Activated CD4-positive, alpha-beta memory T cell treated with anti-CD3 and anti-CD28 coated beads for 36 hours (primary cell): ENCODE measurements at regions not wholly inside any gene's neighbourhood (a gene's known extent, or its start where the extent isn't known, plus 50 kb on each side); places are given as distances from the start of the nearest gene placed in this dataset.

Source experiments
- CTCF ChIA-PET: fragments of 350-600 bp; sonication (Branson Sonifier 250); formaldehyde crosslinking; loops from one replicate; lab custom pipeline; 2021; ENCODE audit warnings: antibody characterized with exemption, inconsistent platforms; lab: Charles Lee
- POLR2A ChIA-PET: fragments of 350-600 bp; sonication (Branson Sonifier 250); formaldehyde crosslinking; loops from one replicate; lab custom pipeline; 2021; ENCODE audit warnings: antibody characterized with exemption; lab: Charles Lee
- DNase-seq: peaks from one replicate; pipeline ENCODE4 v3.0.0-alpha.2; 2020
- H3K27ac Mint-ChIP-seq: one replicate; pipeline ENCODE4 v1.8.0; 2021; ENCODE audit warnings: mixed read lengths
- H3K27me3 Mint-ChIP-seq: one replicate; pipeline ENCODE4 v1.8.0; 2021; ENCODE audit warnings: mixed read lengths
- H3K36me3 Mint-ChIP-seq: one replicate; pipeline ENCODE4 v1.8.0; 2021; ENCODE audit warnings: mixed read lengths
- H3K4me1 Mint-ChIP-seq: one replicate; pipeline ENCODE4 v1.8.0; 2021; ENCODE audit warnings: low read depth, mixed read lengths
- H3K4me3 Mint-ChIP-seq: one replicate; pipeline ENCODE4 v1.8.0; 2021; ENCODE audit warnings: mild to moderate bottlenecking, mixed read lengths
- H3K9me3 Mint-ChIP-seq: one replicate; pipeline ENCODE4 v1.8.0; 2021; ENCODE audit warnings: mixed read lengths
- intact Hi-C: fragments of 100-400 bp; cut with micrococcal nuclease; formaldehyde crosslinking; loops from one replicate; pipeline ENCODE4 v1.15.1; 2023

DNA sequence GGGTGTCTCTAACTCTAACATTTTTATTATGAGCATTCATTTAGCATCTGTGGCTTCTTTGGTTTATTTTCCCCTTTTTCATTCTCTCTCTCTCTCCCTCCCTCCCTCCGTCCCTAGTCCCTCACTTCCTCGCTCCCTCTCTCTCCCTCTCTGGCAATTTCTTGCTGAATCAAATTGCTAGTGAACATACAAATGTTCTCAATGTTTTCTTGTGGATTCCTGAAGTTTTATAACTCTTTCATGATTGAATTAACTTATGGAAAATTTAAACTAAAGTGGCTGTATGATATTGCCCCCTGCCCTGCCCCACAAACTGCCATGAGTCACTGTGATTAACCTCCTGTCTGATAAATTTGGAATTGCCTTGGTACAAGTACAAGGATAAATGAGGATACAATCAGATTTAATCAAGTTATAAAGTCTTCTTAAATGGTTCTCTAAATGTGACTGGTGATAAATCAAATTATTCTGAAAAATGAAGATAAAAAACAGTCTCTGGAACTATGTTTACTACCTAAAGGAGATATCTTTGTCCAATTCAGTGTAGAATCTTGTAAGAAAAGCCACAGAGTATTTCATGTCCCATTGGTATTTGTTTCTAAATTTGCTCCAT lies 143.0 kb upstream of the PDGFD start:
- Mint-ChIP-seq H3K4me3 (no peak overlapping the region), H3K27ac (no peak overlapping the region)
- intact Hi-C loops: no loop called here

GRCh38 chr11:104301776-104302175 lies 137.8 kb upstream of the PDGFD start:
- CTCF ChIA-PET: no interaction called here
- Mint-ChIP-seq H3K27me3 (no peaks in the 10 kb centered on the region), H3K9me3 (no peaks in the 10 kb centered on the region), H3K4me1 (no peaks in the 10 kb centered on the region), H3K4me3 (no peak overlapping the region), H3K36me3 (no peaks in the 10 kb centered on the region), H3K27ac (no peak overlapping the region)
- POLR2A ChIA-PET: no interaction called here
- no peak for DNase-seq
- intact Hi-C loops: no loop called here

More for the DNA sequence above, 143.0 kb upstream of the PDGFD start:
- Mint-ChIP-seq H3K4me1 (no peaks in the 10 kb centered on the region), H3K9me3 (no peaks in the 10 kb centered on the region), H3K27me3 (no peaks in the 10 kb centered on the region), H3K36me3 (no peaks in the 10 kb centered on the region)
- ChIA-PET CTCF (no interaction called here), POLR2A (no interaction called here)
- no peak for DNase-seq

DNA sequence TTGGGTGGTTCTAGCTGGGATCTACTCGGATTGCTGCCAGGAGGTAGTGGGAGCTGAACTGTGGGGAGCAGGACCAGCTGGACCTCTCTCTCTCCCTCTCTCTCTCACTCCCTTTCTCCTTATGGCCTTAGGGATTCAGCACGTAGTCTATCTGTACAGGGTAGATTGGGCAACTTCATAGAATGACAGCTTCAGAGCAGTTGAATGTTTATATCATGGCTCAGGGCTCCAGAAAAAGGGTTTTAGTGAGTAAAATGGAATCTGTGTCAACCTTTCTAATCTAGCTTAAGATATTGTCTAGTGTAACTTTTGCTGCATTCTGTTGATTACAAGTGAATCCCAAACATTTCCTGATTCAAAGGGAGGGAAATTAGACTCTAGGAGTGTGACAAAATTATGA lies 127.7 kb upstream of the PDGFD start:
- no peak overlapping the region for H3K4me3 Mint-ChIP-seq
- ChIA-PET POLR2A (no interaction called here), CTCF (no interaction called here)
- H3K4me1 Mint-ChIP-seq: no peaks in the 10 kb centered on the region
- H3K27me3 Mint-ChIP-seq: peaks cover 2% of the 10 kb centered on the region
- DNase-seq: no peak
- H3K36me3 Mint-ChIP-seq: no peaks in the 10 kb centered on the region
- intact Hi-C loops: no loop called here
- H3K27ac Mint-ChIP-seq: no peak overlapping the region
- H3K9me3 Mint-ChIP-seq: no peaks in the 10 kb centered on the region

DNA sequence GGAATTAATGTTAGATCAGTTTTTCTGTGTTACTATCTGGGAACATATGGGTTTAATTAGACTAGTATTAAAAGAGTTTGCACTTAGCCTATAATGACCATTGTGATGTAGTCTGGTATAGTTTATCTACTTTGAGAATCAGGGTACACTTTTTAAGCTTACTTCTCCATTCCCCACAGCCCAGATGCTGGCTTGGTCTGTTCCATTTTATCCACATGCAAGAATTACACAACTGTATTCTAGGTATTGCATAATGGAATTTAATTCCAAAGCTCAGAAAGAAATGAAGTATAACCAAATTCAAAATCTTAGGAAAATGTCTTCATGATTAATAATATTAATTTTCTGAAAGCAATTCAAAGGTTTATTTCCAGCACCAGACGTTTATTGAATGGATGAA lies 122.2 kb upstream of the PDGFD start:
- H3K27ac Mint-ChIP-seq: no peak overlapping the region
- intact Hi-C loops: no loop called here
- H3K4me3 Mint-ChIP-seq: no peak overlapping the region
- H3K27me3 Mint-ChIP-seq: peaks cover 2% of the 10 kb centered on the region
- ChIA-PET CTCF (no interaction called here), POLR2A (no interaction called here)
- no peak for DNase-seq
- H3K9me3 Mint-ChIP-seq: no peaks in the 10 kb centered on the region
- no peaks in the 10 kb centered on the region for H3K4me1 Mint-ChIP-seq
- H3K36me3 Mint-ChIP-seq: no peaks in the 10 kb centered on the region

GRCh38 chr11:104279587-104279986 lies 115.6 kb upstream of the PDGFD start:
- Mint-ChIP-seq H3K36me3 (no peaks in the 10 kb centered on the region), H3K27ac (no peak overlapping the region), H3K9me3 (no peaks in the 10 kb centered on the region), H3K4me1 (no peaks in the 10 kb centered on the region), H3K27me3 (no peaks in the 10 kb centered on the region), H3K4me3 (no peak overlapping the region)
- intact Hi-C loops: no loop called here
- ChIA-PET CTCF (interaction anchor here (0.6 kb wide), 1 partner anchor 15 kb away, joined by 3 read pairs; no protein-coding TSS in a partner anchor), POLR2A (no interaction called here)
- no peak for DNase-seq

DNA sequence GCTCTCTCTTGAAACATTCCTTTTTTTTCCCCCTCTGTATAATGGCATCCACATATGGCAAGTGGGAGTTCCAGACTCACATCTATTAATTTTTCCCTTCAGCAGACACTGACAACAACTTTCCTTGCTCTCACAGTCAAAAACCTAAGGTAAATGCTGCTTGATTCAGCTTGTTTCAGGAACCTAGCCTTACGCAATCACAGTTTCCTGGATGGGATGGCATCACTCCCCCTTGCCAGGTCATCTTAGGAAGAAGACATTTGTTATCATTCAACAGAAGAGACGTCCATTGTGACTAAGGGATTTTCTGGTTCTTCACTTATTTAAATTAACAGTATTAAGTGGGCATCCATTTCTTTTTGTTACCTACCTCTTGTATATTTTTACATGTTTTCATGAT lies 112.0 kb upstream of the PDGFD start:
- H3K9me3 Mint-ChIP-seq: no peaks in the 10 kb centered on the region
- DNase-seq: no peak
- no peak overlapping the region for H3K4me3 Mint-ChIP-seq
- ChIA-PET POLR2A (no interaction called here), CTCF (no interaction called here)
- no peaks in the 10 kb centered on the region for H3K4me1 Mint-ChIP-seq
- no peaks in the 10 kb centered on the region for H3K27me3 Mint-ChIP-seq
- intact Hi-C loops: no loop called here
- no peak overlapping the region for H3K27ac Mint-ChIP-seq
- H3K36me3 Mint-ChIP-seq: no peaks in the 10 kb centered on the region

GRCh38 chr11:104260456-104260855 lies 96.5 kb upstream of the PDGFD start:
- ChIA-PET CTCF (no interaction called here), POLR2A (no interaction called here)
- DNase-seq: no peak
- intact Hi-C loops: no loop called here
- no peaks in the 10 kb centered on the region for H3K36me3 Mint-ChIP-seq
- H3K4me3 Mint-ChIP-seq: no peak overlapping the region
- no peak overlapping the region for H3K27ac Mint-ChIP-seq
- no peaks in the 10 kb centered on the region for H3K4me1 Mint-ChIP-seq
- no peaks in the 10 kb centered on the region for H3K9me3 Mint-ChIP-seq
- no peaks in the 10 kb centered on the region for H3K27me3 Mint-ChIP-seq

DNA sequence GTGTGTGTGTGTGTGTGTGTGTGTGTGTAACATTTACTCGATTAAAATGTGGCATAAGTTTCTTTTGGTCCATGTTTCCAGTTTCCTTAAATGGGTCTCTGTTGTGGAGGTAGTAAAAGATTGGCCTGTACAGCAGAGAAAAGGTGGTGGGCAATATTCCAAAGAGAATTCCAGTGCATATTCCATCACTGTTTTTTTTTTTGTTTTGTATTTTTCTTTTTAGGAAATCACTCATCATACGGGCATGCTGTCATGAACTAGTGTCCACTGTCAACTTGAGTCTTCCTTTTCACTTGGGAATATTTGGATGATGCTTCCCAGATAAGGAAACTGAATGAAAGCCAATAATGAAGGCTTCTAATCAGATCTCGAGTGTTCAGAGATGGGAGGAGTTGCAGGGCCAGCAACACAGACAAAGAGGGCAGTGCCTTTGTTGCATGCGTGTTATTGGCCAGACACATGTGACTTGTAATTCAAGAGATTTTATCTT lies 95.2 kb upstream of the PDGFD start:
- Mint-ChIP-seq H3K9me3 (no peaks in the 10 kb centered on the region), H3K36me3 (no peaks in the 10 kb centered on the region), H3K4me3 (no peak overlapping the region), H3K27ac (no peak overlapping the region), H3K27me3 (no peaks in the 10 kb centered on the region), H3K4me1 (no peaks in the 10 kb centered on the region)
- CTCF ChIA-PET: no interaction called here
- POLR2A ChIA-PET: no interaction called here
- no peak for DNase-seq
- intact Hi-C loops: no loop called here

- POLR2A ChIA-PET: no interaction called here
- H3K9me3 Mint-ChIP-seq: no peaks in the 10 kb centered on the region
- no peak overlapping the region for H3K27ac Mint-ChIP-seq
- CTCF ChIA-PET: no interaction called here
- DNase-seq: no peak
- H3K4me3 Mint-ChIP-seq: no peak overlapping the region
- intact Hi-C loops: no loop called here
- no peaks in the 10 kb centered on the region for H3K27me3 Mint-ChIP-seq
- no peaks in the 10 kb centered on the region for H3K4me1 Mint-ChIP-seq
- H3K36me3 Mint-ChIP-seq: no peaks in the 10 kb centered on the region
Measured at GRCh38 chr11:104256525-104256924, 92.6 kb upstream of the PDGFD start.

DNA sequence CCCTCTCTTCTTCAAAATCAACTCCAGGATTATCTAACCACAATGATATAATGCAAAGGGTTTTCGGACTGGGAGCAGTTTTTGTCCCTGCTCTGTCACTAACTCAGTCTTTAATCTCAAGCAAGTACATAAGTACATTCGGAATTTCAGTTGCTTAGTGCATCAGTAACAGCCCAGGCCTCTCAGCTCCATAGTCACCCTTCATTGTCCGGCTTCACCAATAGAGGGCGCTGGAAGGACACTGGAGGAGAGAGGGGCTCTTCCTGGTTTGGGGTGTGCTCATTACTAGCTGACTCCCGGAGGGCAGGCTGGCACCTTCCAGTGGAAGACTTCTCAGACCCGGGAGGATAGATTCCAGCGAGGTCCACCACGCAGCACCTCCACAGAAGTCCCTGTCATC lies 90.4 kb upstream of the PDGFD start:
- H3K36me3 Mint-ChIP-seq: no peaks in the 10 kb centered on the region
- no peaks in the 10 kb centered on the region for H3K4me1 Mint-ChIP-seq
- ChIA-PET CTCF (interaction anchor here (0.6 to 1.3 kb wide), 3 partner anchors 17 to 572 kb away, joined by 3 read pairs; no protein-coding TSS in a partner anchor), POLR2A (no interaction called here)
- DNase-seq: peak; percentile 28
- H3K27ac Mint-ChIP-seq: no peak overlapping the region
- no peak overlapping the region for H3K4me3 Mint-ChIP-seq
- H3K27me3 Mint-ChIP-seq: no peaks in the 10 kb centered on the region
- intact Hi-C loops: no loop called here
- no peaks in the 10 kb centered on the region for H3K9me3 Mint-ChIP-seq

DNA sequence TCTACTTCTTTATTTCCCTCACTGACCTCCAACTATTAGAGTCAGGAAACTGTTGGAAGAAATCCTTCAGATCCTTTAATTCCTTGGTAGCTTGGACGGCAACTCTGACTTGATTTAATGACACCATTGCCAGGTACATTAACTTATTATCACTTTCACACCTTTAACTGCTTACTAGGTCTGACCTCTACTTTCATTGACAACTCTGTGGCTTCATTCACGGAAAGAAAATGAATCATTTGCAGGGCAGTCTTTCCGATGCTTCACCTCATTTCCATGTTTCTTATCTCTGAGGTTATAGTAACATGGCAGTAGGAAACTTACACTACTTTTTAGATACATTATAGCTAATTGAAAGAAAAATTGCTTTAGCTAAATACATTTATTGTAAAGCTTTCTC lies 82.6 kb upstream of the PDGFD start:
- DNase-seq: no peak
- CTCF ChIA-PET: no interaction called here
- intact Hi-C loops: no loop called here
- Mint-ChIP-seq H3K9me3 (no peaks in the 10 kb centered on the region), H3K4me1 (no peaks in the 10 kb centered on the region), H3K27me3 (no peaks in the 10 kb centered on the region), H3K36me3 (no peaks in the 10 kb centered on the region), H3K27ac (no peak overlapping the region), H3K4me3 (no peak overlapping the region)
- POLR2A ChIA-PET: no interaction called here

GRCh38 chr11:104238916-104239315 lies 75.0 kb upstream of the PDGFD start:
- H3K4me1 Mint-ChIP-seq: no peaks in the 10 kb centered on the region
- CTCF ChIA-PET: no interaction called here
- no peaks in the 10 kb centered on the region for H3K9me3 Mint-ChIP-seq
- no peaks in the 10 kb centered on the region for H3K36me3 Mint-ChIP-seq
- no peak overlapping the region for H3K4me3 Mint-ChIP-seq
- no peaks in the 10 kb centered on the region for H3K27me3 Mint-ChIP-seq
- intact Hi-C loops: no loop called here
- no peak for DNase-seq
- POLR2A ChIA-PET: no interaction called here
- H3K27ac Mint-ChIP-seq: no peak overlapping the region

GRCh38 chr11:104225047-104225446 lies 61.1 kb upstream of the PDGFD start:
- intact Hi-C loops: no loop called here
- ChIA-PET POLR2A (no interaction called here), CTCF (no interaction called here)
- no peak overlapping the region for H3K4me3 Mint-ChIP-seq
- no peak overlapping the region for H3K27ac Mint-ChIP-seq
- no peaks in the 10 kb centered on the region for H3K36me3 Mint-ChIP-seq
- DNase-seq: no peak
- no peaks in the 10 kb centered on the region for H3K4me1 Mint-ChIP-seq
- H3K27me3 Mint-ChIP-seq: no peaks in the 10 kb centered on the region
- no peaks in the 10 kb centered on the region for H3K9me3 Mint-ChIP-seq
